HG03045 (cell line): ENCODE measurements at regions not wholly inside any gene's neighbourhood (a gene's known extent, or its start where the extent isn't known, plus 50 kb on each side); places are given as distances from the start of the nearest gene placed in this dataset.

Source experiments
- ATAC-seq: cut with Tn5 transposase; IDR thresholded peaks from one replicate; pipeline ENCODE4 v1.9.1; 2021; ENCODE audit warnings: mild to moderate bottlenecking, moderate library complexity; ENCODE audit not compliant: unreplicated experiment

DNA sequence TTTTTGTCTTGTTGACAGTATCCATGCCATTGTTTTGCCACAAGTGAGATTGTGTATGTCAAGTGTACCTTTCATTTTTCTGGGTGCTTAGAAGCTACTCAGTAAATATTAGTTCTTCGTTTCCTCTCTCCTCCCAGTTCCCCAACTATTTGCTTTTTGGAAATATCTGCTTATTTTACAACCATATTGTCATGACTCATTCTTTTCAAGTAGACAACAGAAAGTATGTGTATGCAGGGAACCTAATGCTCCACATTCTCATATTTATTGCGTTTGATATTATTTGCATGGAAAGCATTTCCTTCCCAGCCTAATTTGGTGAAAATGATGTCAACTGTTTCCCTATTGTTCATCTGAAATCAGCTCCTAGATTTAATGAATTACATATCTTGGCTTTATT, 483.7 kb upstream of the RIOK2 start:
- ATAC-seq: no peak

DNA sequence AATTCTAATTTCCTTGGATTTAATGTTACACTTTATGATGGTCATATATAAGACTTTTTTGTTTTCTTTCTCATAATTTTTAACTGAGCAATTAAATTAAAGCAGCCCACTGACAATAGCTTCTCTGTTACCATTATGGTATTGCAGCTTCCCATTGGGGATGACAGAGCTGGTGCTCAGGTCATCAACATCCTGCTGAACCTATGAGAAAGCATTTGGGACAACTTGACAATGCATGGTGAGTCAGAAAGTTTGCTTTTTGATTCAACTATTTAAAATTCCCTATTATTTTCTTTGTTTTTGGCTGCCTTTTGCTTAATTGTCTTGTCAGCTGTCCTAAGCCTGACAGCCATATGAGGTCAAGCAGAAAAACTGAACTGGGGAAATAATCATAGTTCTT, 487.4 kb upstream of the RIOK2 start:
- ATAC-seq: no peak

DNA sequence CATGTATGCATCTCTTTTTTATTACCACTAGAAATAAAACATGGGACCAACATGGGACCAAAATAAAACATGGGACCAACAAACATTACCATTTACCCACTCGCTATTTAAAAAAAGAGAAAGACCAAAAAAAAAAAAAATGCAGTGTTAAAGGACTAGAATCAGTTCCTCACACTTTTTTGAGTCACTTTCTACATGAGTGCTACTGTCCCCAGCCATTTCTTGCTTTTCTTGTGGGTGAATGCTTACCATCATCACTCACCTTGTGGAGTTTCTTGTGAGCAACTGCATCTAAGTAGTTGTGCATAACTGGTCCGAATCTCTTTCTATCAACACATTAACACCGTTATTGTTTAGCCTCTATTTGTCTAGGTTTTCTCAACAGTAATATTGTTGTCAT, 493.6 kb upstream of the RIOK2 start:
- ATAC-seq: no peak

DNA sequence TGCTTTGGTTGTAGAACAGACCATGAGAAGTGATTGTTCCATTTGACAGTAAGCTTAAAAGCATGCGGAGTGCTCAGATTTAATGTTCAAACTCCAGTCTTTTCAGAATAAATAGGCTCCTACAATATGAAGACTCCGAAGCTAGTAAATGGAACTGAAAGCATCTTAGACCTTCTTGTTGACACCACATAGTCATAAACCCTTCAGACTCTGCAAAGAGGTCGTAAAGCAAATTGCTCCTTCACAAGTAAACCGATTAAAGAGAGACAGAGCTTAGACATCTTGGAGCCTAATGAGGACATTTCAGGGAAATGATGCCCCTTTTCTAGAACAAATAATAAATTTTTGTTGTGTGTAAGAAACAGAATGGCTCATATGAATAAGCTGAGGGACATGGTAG, 511.0 kb upstream of the RIOK2 start:
- no peak for ATAC-seq

DNA sequence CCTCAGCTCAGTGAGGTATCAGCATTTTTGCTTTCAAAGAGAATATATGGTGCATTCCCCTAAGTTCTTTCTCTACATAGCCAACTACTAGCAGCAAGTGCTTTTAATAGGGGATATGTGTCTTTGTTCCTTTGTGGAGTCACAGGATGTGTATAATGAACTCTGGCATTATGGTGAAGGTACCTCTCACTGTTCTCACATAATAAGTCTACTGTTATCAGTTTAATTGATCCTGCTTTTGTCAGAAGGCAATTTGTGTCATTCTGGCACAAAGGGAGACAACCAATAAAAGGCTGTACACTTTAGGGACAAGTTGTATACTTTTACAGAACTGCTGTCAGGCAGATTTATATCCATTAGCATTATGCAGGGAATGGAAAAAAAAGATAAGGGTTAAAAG, 531.4 kb upstream of the RIOK2 start:
- ATAC-seq: no peak

DNA sequence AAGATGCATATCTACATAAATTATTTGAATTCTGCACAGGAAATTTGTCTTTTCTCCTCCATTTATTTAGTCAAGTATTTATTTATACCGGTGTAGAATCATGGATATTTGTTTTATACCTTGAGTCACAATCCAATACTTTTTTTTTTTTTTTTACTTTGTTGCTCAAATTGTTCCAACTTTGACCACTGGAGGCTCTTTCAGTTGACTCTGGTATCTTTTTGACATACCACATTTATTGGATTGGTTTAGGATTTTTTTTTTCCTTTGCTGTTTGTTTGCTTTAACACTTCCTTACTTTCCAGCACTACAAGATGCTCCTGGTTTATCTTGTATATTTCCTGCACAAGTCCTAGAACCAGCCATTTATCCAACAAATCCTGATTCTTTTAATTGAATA, 543.1 kb upstream of the RIOK2 start:
- no peak for ATAC-seq

DNA sequence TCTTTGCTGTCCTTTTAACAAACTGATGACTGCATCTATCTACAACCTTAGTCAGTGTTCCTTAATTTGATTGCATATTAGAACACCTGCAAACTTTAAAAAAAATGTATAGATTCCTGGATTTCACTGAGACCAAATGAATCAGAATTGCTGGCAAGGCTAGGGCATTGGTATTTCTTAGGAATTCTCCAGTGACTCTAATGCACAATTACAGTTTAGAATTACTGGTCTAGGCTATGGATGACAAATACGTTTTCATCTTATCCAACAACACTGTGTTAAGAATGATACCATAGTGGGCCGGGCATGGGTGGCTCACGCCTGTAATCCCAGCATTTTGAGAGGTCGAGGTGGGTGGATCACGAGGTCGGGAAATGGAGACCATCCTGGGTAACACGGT, 545.9 kb upstream of the RIOK2 start:
- ATAC-seq: no peak

DNA sequence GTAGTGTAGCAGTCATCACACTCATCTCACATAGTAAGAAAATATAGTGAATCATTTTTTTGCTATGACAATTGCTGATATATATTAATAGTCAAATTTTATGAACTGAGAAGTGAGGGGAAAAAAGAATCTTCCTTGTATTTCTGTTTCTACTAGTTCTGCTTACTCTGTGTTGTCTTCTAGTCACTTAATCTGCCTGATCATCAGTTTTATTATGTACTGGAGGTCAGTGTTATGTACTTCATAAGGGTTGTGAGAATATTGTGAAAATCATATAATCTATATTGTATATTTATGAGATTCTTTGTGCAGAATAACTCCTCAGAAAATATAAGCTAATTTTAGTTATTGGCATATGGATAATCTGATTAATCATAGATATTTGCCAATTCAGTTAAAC, 546.9 kb upstream of the RIOK2 start:
- ATAC-seq: no peak

DNA sequence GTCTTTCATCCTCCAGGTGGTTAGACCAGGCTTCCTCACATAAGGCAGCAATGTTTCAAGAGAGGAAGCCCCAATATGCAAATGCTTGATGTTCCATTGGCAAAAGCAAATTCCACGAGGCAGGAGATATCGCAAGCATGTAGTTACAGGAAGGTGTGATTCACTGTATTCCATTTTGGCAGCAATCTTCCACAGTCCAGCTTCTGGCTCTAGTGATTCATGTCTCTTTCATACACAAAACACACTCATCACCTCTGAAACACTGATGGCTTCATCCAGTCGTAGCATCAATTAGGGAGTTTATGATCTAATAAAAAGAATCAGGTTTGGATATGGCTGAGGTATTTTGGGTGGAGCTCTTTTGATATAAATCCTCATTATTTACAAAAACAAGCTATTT, 552.2 kb upstream of the RIOK2 start:
- no peak for ATAC-seq

DNA sequence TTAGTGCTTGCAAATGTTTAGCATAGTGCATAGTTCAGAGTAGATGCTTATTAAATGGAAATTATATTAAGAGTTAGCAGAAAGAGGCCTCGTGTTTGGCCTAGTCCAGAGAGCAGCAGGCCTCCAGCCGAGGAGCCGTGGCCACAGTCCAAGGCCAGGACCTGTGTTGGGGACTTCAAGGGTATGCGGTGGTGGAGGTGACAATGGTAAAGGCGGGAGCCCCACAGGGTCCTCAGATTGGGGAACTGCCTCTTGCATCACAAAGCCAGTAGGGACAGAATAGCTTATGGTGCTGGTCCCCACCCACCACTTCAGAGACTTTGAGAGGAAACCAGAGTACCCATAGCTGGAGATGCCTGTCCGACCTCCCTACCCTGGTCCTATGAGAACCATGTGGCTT, 554.6 kb upstream of the RIOK2 start:
- no peak for ATAC-seq

DNA sequence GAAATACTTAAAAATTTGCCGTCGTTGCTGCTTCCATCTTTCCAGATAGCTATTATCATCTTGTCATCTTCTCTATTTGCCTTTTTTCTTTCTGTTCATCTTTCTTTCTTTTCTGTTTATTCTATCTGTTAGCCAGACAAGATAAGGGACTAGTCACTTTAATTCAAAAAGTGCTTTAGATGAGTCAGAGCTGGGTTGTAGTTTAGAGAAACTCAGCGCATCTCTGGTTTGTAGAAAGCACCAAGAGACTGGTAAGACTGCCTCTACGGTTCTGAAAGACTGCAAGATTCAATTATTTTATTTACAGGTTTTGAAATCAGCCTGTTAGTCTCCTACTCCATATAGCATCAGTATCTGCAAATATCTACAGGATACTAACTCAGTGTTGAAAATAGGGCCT, 562.8 kb upstream of the RIOK2 start:
- ATAC-seq: no peak

DNA sequence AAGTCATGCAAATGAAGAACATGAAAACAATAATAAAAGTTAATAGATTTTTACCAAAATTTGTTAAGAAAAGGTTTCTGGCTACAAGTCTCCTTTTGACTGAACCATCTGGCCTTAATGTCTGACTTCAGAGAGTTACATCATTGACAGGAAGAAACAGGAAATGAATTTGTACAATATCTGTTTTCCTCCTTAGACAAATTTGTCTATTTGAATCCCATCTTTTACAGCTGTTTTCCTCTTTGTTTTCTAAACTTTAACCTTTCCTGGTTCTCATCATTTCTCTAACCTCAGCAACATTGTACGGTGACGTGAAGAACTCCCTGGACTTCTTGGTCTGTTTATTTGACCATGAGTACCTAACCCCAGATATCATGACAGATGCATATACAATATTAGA, 567.5 kb upstream of the RIOK2 start:
- ATAC-seq: no peak

DNA sequence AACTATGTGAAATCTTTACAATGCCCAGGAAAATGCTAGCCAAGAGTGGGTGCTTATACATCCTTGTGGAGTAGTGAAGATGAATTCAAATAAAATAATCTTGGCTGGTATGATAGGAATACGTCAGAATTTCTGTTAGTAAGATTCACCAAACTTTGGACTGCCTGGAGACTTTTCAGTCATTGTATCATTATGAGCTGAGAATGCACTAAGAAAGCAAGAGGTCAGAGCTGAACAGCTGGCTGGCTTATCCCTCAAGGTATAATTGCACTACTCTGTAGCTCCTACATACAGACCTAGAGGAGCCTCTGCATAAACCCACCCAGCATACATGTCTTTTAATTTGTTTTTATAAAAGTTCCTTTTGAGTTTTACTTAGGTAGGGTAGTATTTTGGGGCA, 568.5 kb upstream of the RIOK2 start:
- ATAC-seq: no peak

DNA sequence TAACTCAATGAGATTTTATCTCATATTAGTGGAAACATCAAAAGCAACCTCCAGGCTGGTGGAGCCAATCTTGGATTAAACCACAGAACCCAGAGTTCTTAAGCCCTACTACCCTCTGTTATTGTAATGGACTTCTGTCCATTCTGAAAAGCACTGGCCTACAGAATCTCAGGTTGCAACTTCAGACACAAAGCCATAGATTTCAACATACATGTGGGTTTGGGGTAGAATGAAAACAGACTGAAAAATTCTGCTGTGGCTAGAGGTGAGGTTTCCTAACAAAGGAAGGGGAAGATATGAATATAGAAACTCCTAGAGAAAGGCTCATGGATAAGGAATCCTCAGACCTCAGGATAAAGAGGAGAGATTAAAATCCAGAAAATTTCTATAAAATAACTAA, 569.8 kb upstream of the RIOK2 start:
- no peak for ATAC-seq

DNA sequence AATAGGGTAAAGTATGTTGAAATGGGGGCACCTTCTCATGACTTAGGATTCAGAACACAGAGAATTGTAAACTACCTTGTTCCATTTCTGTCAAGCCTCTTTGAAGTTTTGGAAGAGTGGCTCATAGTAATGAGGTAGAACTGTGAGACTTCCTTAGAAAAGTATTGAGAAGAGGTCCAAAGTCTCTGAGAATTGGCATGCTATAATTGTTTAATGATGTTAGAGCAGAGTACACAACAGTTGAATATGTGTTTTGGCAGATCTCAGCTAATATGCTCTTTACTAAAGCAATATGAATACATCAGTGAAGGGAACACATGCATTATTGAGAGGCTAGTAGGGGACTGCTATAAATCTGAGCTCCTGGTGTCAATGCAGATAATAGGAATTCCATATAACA, 579.4 kb upstream of the RIOK2 start:
- no peak for ATAC-seq

DNA sequence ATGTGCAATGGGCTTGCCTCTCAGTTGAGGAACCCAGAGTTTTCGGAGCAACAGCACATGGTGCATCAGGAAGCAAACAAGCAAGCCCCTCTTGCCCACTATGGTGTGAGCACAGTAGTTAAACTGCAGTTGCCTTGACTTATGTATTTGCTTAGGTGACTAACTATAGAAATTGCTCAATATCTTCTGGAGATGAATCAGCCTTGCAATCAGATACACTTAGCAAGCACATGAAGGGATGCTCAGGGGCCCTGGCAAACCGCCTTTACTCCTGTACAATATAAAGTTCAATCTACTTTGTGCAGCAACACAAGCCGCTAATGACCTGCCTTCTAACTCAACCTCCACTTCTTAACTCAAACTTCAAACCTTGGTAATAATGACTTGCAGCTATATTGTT, 581.7 kb upstream of the RIOK2 start:
- ATAC-seq: no peak

DNA sequence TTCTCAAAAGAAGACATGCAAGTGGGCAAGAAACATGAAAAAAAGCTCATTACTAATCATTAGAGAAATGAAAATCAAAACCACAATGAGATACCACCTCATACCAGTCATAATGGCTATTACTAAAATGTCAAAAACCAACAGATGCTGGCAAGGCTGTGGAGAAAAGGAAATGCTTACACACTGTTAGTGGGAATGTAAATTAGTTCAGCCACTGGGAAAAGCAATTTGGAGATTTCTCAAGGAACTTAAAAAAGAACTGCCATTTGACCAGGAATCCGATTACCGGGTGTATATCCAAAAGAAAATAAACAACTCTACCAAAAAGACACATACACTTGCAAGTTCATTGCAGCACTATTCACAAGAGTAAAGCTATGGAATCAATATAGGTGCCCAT, 595.4 kb upstream of the RIOK2 start:
- no peak for ATAC-seq

DNA sequence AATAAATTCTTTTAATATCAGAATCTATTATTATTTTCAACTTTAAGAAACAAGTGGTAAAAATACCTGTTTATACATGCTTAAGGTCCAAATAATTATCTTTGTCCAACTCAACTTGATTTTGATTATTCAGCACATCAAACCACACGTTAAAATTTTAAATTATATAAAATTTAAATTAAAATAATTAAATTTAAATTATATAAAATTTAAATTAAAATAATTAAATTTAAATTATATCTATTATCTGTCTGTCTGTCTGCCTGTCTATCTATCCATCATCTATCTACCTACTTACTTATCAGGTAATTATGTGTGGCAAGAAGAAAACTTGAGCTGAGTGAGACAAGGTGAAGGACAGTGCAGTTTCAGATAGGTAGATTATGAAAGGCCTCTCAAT, 605.3 kb upstream of the RIOK2 start:
- ATAC-seq: no peak

DNA sequence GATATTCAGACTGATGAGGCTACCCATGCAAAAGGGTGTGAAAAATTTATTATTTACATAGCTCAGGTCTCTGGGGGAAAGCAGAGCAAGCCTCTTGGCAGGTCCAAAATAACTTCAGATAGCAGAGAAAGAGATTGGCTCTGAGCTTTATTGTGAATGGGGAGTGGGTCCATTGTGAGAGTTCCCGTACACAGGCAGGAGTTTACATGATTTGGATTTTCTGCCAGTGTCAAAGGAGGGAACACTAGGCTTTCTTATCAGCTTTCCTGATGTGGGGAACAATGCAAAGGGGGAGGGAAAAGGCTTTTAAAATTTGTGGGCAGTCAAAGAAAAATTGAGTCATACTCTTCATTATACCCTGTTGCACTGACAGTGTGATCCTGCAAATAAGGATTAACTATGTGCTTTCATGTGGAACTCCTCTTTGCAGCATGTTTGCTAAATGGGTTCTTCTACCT, 615.0 kb upstream of the RIOK2 start:
- ATAC-seq: no peak

DNA sequence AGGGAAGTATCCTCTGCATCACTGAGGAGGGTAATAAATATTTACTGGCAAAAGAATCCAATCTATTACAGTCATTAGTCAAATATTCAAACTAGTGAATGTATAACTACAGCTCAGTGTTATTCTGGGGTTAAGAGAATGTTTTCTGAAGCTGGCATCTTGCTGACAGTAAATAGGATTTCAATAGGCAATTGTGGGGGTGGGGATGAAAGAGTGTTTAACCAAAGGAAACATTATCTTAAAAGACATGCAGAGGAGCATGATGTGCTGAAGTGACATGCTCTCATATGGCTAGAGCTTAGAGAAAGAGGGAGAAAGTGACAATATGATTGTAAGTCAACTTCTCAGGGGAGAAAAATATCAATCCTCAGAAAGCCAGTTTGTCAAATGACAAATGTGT, 618.4 kb upstream of the RIOK2 start:
- ATAC-seq: no peak

DNA sequence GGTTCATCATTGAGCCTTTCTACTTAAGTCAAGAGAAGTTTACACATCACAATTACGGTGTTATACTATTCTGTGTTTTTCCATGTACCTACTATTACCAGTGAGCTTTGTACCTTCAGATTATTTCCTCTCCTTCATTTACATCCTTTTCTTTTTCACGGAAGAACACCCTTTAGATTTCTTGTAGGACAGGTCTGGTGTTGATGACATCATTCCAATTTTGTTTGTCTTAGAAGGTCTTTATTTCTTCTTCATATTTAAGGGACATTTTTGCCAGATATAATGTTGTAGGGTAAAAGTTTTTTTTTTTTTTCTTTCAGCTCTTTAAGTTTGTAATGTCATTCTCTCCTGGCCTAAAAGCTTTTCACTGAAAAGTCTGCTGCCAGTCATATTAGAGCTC, 637.1 kb upstream of the RIOK2 start:
- no peak for ATAC-seq

DNA sequence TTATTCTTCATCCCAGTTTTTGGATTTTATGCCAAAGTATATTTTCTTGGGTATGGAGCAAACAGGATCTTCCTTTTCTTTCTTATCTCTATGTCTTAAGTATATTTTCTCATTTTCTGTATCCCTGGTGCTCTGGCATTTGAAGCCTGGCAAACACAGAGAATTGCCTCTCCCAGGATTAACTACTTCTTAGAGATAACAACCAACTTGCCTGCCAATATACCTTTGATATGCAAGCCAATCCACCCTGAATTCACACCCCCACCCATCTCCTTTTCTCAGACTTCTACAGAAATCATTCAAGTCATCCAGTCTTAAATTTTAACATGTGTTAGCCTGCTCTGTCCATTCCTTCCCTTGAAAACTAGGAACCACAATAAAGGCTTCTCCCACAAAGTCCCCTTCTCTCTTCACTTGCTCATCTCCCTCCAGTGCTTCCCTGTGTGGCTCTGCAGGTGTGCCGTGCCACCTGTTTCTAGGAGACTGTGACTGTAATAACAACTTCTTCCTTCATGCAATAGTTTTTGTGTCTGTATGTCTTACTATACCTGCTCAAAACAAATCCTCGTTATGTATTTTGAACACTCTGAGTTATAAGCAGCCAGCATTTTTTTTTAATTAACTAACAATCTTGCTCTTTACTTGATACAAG, 649.7 kb upstream of the RIOK2 start:
- ATAC-seq: no peak

DNA sequence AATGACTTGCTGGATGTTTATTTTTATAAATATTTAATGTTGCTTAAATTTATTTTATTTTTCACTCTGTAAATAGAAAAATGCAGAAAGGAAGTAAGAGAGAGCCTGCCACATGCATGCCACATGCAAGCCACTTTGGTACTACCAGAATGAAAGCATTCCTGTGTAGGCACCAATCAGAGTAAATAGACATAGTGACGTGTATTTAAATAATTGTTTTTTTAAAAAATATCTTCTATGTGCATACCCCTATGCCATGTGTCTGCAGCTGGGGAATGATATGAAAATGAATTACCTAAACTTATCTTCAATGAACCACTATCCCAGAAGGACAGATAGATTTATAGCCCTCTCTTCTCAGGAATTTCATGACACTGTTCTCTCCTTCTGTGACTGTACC, 651.5 kb upstream of the RIOK2 start:
- ATAC-seq: no peak

DNA sequence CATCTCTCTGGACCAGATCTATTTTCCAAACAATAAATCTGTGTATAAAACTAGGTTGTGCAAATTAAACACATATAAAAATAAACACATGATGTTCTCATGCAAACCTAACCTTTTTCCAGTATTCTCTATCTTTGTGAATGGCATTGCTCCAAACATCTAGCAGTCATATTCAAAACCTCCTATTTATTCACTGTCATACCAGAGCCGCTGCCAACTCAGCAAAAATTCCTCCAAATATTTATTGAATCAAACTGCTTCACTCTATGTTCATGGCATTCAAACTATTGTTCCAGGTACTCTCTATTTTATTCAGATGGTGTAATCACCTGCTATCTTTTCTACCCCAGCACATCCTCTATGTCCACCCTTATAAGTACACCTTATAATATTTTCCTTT, 652.1 kb upstream of the RIOK2 start:
- ATAC-seq: no peak
